ENCODE measurements at regions not wholly inside any gene's neighbourhood (a gene's known extent, or its start where the extent isn't known, plus 50 kb on each side); places are given as distances from the start of the nearest gene placed in this dataset.

- Histone ChIP-seq H3K9me3 (no peaks in the 10 kb centered on the region), H3K4me1 (no peaks in the 10 kb centered on the region), H3K36me3 (no peaks in the 10 kb centered on the region), H3K4me3 (no peak overlapping the region), H3K27ac (no peak overlapping the region), H3K27me3 (no peaks in the 10 kb centered on the region)
- intact Hi-C loops (cut with DNase I) = no loop called here
- TF ChIP-seq, protein P1, sequence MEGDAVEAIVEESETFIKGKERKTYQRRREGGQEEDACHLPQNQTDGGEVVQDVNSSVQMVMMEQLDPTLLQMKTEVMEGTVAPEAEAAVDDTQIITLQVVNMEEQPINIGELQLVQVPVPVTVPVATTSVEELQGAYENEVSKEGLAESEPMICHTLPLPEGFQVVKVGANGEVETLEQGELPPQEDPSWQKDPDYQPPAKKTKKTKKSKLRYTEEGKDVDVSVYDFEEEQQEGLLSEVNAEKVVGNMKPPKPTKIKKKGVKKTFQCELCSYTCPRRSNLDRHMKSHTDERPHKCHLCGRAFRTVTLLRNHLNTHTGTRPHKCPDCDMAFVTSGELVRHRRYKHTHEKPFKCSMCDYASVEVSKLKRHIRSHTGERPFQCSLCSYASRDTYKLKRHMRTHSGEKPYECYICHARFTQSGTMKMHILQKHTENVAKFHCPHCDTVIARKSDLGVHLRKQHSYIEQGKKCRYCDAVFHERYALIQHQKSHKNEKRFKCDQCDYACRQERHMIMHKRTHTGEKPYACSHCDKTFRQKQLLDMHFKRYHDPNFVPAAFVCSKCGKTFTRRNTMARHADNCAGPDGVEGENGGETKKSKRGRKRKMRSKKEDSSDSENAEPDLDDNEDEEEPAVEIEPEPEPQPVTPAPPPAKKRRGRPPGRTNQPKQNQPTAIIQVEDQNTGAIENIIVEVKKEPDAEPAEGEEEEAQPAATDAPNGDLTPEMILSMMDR (IDR thresholded peaks at IDR 0.05) = no peak
- DNase-seq (ENCODE audit: low spot score in 2 of 2) = no peak
Measured at GRCh38 chr16:59920054-59920453, 1185.9 kb upstream of the GOT2 start.

DNA sequence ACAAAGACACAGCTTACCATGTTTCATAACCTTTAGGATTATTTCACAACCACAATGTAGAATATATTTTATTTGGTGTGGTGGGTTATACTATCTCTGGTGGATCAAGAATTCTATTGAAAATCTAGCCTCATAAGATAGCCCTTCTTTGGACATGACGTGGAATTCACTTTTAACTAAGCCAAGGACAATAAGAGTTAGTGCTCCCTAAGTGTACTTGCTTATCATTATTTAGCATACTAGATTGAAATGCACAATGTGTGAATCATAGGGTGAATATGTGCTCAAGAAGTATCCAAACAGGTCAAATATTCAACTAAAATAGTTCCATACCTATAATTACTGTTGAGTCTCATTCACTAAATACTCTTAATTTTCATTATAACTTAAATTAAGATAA lies 1179.5 kb upstream of the GOT2 start:
- TF ChIP-seq, protein P1 (IDR thresholded peaks at IDR 0.05) = no peak
- H3K36me3 ChIP-seq = no peaks in the 10 kb centered on the region
- H3K27me3 ChIP-seq = no peaks in the 10 kb centered on the region
- no peaks in the 10 kb centered on the region for H3K9me3 ChIP-seq
- no peak overlapping the region for H3K27ac ChIP-seq
- H3K4me1 ChIP-seq = no peaks in the 10 kb centered on the region
- DNase-seq (ENCODE audit: low spot score in 2 of 2) = no peak
- intact Hi-C loops (cut with DNase I) = no loop called here
- H3K4me3 ChIP-seq = no peak overlapping the region

GRCh38 chr16:59909262-59909661 lies 1175.1 kb upstream of the GOT2 start:
- Histone ChIP-seq H3K36me3 (no peaks in the 10 kb centered on the region), H3K4me1 (no peaks in the 10 kb centered on the region), H3K4me3 (no peak overlapping the region), H3K27me3 (no peaks in the 10 kb centered on the region), H3K9me3 (no peaks in the 10 kb centered on the region), H3K27ac (no peak overlapping the region)
- TF ChIP-seq, protein P1 (IDR thresholded peaks at IDR 0.05) = no peak
- intact Hi-C loops (cut with DNase I) = no loop called here
- DNase-seq (ENCODE audit: low spot score in 2 of 2) = no peak

- H3K4me3 ChIP-seq = no peak overlapping the region
- no peak for DNase-seq (ENCODE audit: low spot score in 2 of 2)
- intact Hi-C loops (cut with DNase I) = no loop called here
- no peak overlapping the region for H3K27ac ChIP-seq
- no peaks in the 10 kb centered on the region for H3K4me1 ChIP-seq
- H3K27me3 ChIP-seq = no peaks in the 10 kb centered on the region
- TF ChIP-seq, protein P1 (IDR thresholded peaks at IDR 0.05) = no peak
- H3K36me3 ChIP-seq = no peaks in the 10 kb centered on the region
- no peaks in the 10 kb centered on the region for H3K9me3 ChIP-seq
Measured at GRCh38 chr16:59907611-59908010, 1173.5 kb upstream of the GOT2 start.

DNA sequence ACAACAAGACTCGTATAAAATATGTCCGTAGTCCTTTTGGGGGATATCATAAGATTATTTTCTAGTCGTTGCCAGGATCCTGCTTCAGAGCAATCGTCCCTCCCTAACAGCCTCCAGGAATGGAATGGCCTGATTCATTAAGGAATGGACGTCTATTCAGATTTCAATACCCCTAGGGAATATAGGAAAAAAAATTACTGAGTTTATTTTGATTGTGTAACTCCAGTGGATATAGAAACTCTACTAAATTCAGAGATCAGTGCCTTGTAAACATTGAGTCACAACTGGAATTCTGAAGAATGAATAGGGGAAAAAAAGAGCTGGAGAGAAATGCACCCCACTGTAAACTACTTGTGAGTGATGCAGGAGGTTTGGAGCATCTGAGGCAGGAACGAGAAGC lies 1171.5 kb upstream of the GOT2 start:
- no peak for DNase-seq (ENCODE audit: low spot score in 2 of 2)
- H3K4me1 ChIP-seq = no peaks in the 10 kb centered on the region
- H3K4me3 ChIP-seq = no peak overlapping the region
- H3K27me3 ChIP-seq = no peaks in the 10 kb centered on the region
- intact Hi-C loops (cut with DNase I) = no loop called here
- no peak overlapping the region for H3K27ac ChIP-seq
- no peaks in the 10 kb centered on the region for H3K9me3 ChIP-seq
- TF ChIP-seq, protein P1 (IDR thresholded peaks at IDR 0.05) = no peak
- H3K36me3 ChIP-seq = no peaks in the 10 kb centered on the region

DNA sequence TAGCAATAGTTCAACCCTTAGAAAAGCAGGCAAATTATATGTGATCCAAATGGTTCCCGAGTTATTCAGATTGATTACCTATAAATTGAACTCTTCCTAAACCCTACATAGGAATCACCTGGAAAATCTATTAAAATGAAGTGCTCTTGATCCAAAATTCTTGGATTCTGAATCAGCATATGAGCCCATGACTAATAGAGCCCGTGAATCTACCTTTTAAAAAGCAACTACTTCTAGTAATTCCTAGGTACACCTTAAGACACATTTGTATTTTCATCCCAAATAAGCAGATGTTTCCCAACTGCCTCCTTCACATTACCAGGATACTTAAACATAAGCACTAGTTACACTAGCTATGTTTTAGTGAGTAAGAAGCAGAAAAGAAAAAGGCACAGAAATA lies 1171.0 kb upstream of the GOT2 start:
- intact Hi-C loops (cut with DNase I) = no loop called here
- Histone ChIP-seq H3K36me3 (no peaks in the 10 kb centered on the region), H3K27me3 (no peaks in the 10 kb centered on the region), H3K9me3 (no peaks in the 10 kb centered on the region), H3K27ac (no peak overlapping the region), H3K4me1 (no peaks in the 10 kb centered on the region), H3K4me3 (no peak overlapping the region)
- DNase-seq (ENCODE audit: low spot score in 2 of 2) = no peak
- TF ChIP-seq, protein P1 (IDR thresholded peaks at IDR 0.05) = no peak
